ENCODE measurements at regions not wholly inside any gene's neighbourhood (a gene's known extent, or its start where the extent isn't known, plus 50 kb on each side); places are given as distances from the start of the nearest gene placed in this dataset.

- TF ChIP-seq, protein P1, sequence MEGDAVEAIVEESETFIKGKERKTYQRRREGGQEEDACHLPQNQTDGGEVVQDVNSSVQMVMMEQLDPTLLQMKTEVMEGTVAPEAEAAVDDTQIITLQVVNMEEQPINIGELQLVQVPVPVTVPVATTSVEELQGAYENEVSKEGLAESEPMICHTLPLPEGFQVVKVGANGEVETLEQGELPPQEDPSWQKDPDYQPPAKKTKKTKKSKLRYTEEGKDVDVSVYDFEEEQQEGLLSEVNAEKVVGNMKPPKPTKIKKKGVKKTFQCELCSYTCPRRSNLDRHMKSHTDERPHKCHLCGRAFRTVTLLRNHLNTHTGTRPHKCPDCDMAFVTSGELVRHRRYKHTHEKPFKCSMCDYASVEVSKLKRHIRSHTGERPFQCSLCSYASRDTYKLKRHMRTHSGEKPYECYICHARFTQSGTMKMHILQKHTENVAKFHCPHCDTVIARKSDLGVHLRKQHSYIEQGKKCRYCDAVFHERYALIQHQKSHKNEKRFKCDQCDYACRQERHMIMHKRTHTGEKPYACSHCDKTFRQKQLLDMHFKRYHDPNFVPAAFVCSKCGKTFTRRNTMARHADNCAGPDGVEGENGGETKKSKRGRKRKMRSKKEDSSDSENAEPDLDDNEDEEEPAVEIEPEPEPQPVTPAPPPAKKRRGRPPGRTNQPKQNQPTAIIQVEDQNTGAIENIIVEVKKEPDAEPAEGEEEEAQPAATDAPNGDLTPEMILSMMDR (IDR thresholded peaks at IDR 0.05), result no peak
- TF ChIP-seq POLR2A (IDR thresholded peaks at IDR 0.05), result no peak
Measured at GRCh38 chr17:30579610-30580315, 102.6 kb downstream of the GOSR1 start.
